HCT116 (cell line): ENCODE measurements at regions not wholly inside any gene's neighbourhood (a gene's known extent, or its start where the extent isn't known, plus 50 kb on each side); places are given as distances from the start of the nearest gene placed in this dataset.

Experiments used
- ATAC-seq: fragments of 200-7000 bp; cut with Tn5 transposase; 2 replicates; pipeline ENCODE4 v1.9.1; 2020; ENCODE audit warnings: mild to moderate bottlenecking, moderate library complexity
- BruUV-seq: library from RNA; stranded (reverse); fragments of 400-500 nt; replicated peaks from 2 replicates; lab custom pipeline; 2021; lab: Mats Ljungman, UMichigan
- CTCF ChIA-PET: fragments of 300-600 bp; sonication (Branson Sonifier 250); formaldehyde crosslinking; loops from one replicate; lab custom pipeline; 2021; ENCODE audit warnings: antibody characterized with exemption; lab: Charles Lee
- POLR2A ChIA-PET: fragments of 300-600, 350-600 bp; sonication (Branson Sonifier 250); formaldehyde crosslinking; loops from one replicate; lab custom pipeline; 2021; ENCODE audit warnings: antibody characterized with exemption; lab: Charles Lee
- RAD21 ChIA-PET, 2 experiments: fragments of 300-600 bp; sonication (Branson Sonifier 250); formaldehyde crosslinking; loops; one replicate each; lab custom pipeline; 2023; ENCODE audit warnings: low total read pairs in 2 of 2; ENCODE audit not compliant: uncharacterized antibody in 2 of 2, unreplicated experiment in 2 of 2, low non-redundant PET in 1 of 2; lab: Charles Lee
- DNase-seq: peaks from one replicate; pipeline ENCODE4 v3.0.0-alpha.2; 2010; ENCODE audit warnings: low read depth, low spot score
- H2AFZ ChIP-seq: fragments of 200-600 bp; shearing (Covaris generic), sonication (generic); 2 replicates; pipeline ENCODE4 v1.6.1; 2017; ENCODE audit warnings: low read depth, mixed run types, mixed read lengths, antibody characterized with exemption, low read length; ENCODE audit not compliant: poor library complexity, severe bottlenecking
- H3K27ac ChIP-seq: 2 replicates; pipeline ENCODE4 v1.5.1; 2012; ENCODE audit warnings: low read depth, low read length
- H3K27me3 ChIP-seq: fragments of 200-600 bp; sonication (generic); 2 replicates; pipeline ENCODE4 v1.6.1; 2016; ENCODE audit warnings: mixed run types, low read length, mixed read lengths; ENCODE audit not compliant: insufficient read depth
- H3K36me3 ChIP-seq, 2 experiments: fragments of 200-500 bp in 1 of 2; fragments of 200-600 bp in 1 of 2; sonication (Bioruptor generic) in 1 of 2; sonication (generic) in 1 of 2; 2 replicates each; pipeline versions ENCODE4 v1.5.1 to v1.6.1; 2014 to 2016; ENCODE audit warnings: low read length in 2 of 2, inconsistent platforms in 1 of 2, mixed read lengths in 1 of 2, mixed run types in 1 of 2; ENCODE audit not compliant: insufficient read depth in 2 of 2, control insufficient read depth in 1 of 2
- H3K4me1 ChIP-seq, 2 experiments: fragments of 200-600 bp in 1 of 2; sonication (generic) in 1 of 2; 2 replicates each; pipeline versions ENCODE4 v1.5.1 to v1.6.1; 2012 to 2017; ENCODE audit warnings: low read length in 2 of 2, inconsistent platforms in 1 of 2, mild to moderate bottlenecking in 1 of 2, mixed read lengths in 1 of 2, mixed run types in 1 of 2, moderate library complexity in 1 of 2; ENCODE audit not compliant: insufficient read depth in 2 of 2, control insufficient read depth in 1 of 2
- H3K4me2 ChIP-seq: fragments of 200-600 bp; sonication (generic); 2 replicates; pipeline ENCODE4 v1.6.1; 2017; ENCODE audit warnings: mixed run types, low read length, mixed read lengths
- H3K4me3 ChIP-seq, 2 experiments: fragments of 200-600 bp in 1 of 2; sonication (generic) in 1 of 2; replicated peaks in 1 of 2; 2 replicates each; pipeline ENCODE4 v1.5.1; 2011 to 2016; ENCODE audit warnings: low read length in 2 of 2, control low read depth in 1 of 2, low read depth in 1 of 2, mild to moderate bottlenecking in 1 of 2, mixed read lengths in 1 of 2, mixed run types in 1 of 2
- H3K79me2 ChIP-seq: fragments of 200-600 bp; sonication (generic); 2 replicates; pipeline ENCODE4 v1.6.1; 2017; ENCODE audit warnings: mild to moderate bottlenecking, mixed run types, low read length, moderate library complexity, mixed read lengths; ENCODE audit not compliant: insufficient read depth
- H3K9ac ChIP-seq: fragments of 200-600 bp; sonication (generic); 2 replicates; pipeline ENCODE4 v1.6.1; 2016; ENCODE audit warnings: low read length, mixed read lengths
- H3K9me2 ChIP-seq: fragments of 200-600 bp; sonication (generic), shearing (Covaris generic); 2 replicates; pipeline ENCODE4 v1.6.1; 2017; ENCODE audit warnings: mixed run types, mild to moderate bottlenecking, moderate library complexity; ENCODE audit not compliant: insufficient read depth
- H3K9me3 ChIP-seq, 2 experiments: fragments of 200-500 bp in 1 of 2; fragments of 200-600 bp in 1 of 2; sonication (Bioruptor generic) in 1 of 2; sonication (generic) in 1 of 2; 2 replicates each; pipeline ENCODE4 v1.6.1; 2014 to 2017; ENCODE audit warnings: low read length in 2 of 2, mixed read lengths in 2 of 2, inconsistent platforms in 1 of 2, low read depth in 1 of 2, mild to moderate bottlenecking in 1 of 2, mixed run types in 1 of 2, moderate library complexity in 1 of 2; ENCODE audit not compliant: control insufficient read depth in 1 of 2, insufficient read depth in 1 of 2
- H4K20me1 ChIP-seq: fragments of 200-600 bp; sonication (generic), shearing (Covaris generic); 2 replicates; pipeline ENCODE4 v1.6.1; 2017; ENCODE audit warnings: mixed run types, mild to moderate bottlenecking, moderate library complexity; ENCODE audit not compliant: insufficient read depth
- ATF3 ChIP-seq: IDR thresholded peaks from 2 replicates; pipeline ENCODE4 v1.6.1; 2012
- CBX3 ChIP-seq: IDR thresholded peaks from 2 replicates; pipeline ENCODE4 v1.6.1; 2012; ENCODE audit warnings: low read depth
- CTCF ChIP-seq, 3 experiments: fragments of 200-600 bp in 1 of 3; sonication (generic) in 1 of 3; IDR thresholded peaks in 2 of 3; conservative IDR thresholded peaks in 1 of 3; 2 replicates each; pipeline ENCODE4 v1.5.1; 2012 to 2017; ENCODE audit warnings: low read depth in 2 of 3, low read length in 2 of 3, antibody characterized with exemption in 1 of 3, borderline replicate concordance in 1 of 3, control low read depth in 1 of 3, mild to moderate bottlenecking in 1 of 3, mixed read lengths in 1 of 3, mixed run types in 1 of 3, moderate library complexity in 1 of 3; ENCODE audit not compliant: insufficient read depth in 1 of 3
- ELF1 ChIP-seq: IDR thresholded peaks from 2 replicates; pipeline ENCODE4 v1.6.1; 2012; ENCODE audit warnings: low read depth, borderline replicate concordance
- EZH2 ChIP-seq: fragments of 200-600 bp; sonication (generic); IDR thresholded peaks from 2 replicates; pipeline ENCODE4 v1.6.1; 2017; ENCODE audit warnings: antibody characterized with exemption, mixed run types
- EZH2phosphoT487 ChIP-seq: fragments of 200-600 bp; IDR thresholded peaks from 2 replicates; pipeline ENCODE4 v1.6.1; 2018; ENCODE audit warnings: antibody characterized with exemption, borderline replicate concordance
- FOSL1 ChIP-seq: IDR thresholded peaks from 2 replicates; pipeline ENCODE4 v1.6.1; 2012; ENCODE audit warnings: low read depth
- MAX ChIP-seq: IDR thresholded peaks from 2 replicates; pipeline ENCODE4 v1.6.1; 2012
- POLR2A ChIP-seq: IDR thresholded peaks from 2 replicates; pipeline ENCODE4 v1.7.0; 2011; ENCODE audit warnings: borderline replicate concordance; ENCODE audit not compliant: insufficient read depth, insufficient read length; ENCODE audit errors: extremely low read depth
- POLR2AphosphoS5 ChIP-seq: IDR thresholded peaks from 2 replicates; pipeline ENCODE4 v1.6.1; 2011; ENCODE audit warnings: mild to moderate bottlenecking, low read depth, low read length, moderate library complexity
- RAD21 ChIP-seq: IDR thresholded peaks from 2 replicates; pipeline ENCODE4 v1.6.1; 2012; ENCODE audit warnings: low read depth, mild to moderate bottlenecking
- REST ChIP-seq: IDR thresholded peaks from 2 replicates; pipeline ENCODE4 v1.6.1; 2012; ENCODE audit warnings: low read depth
- SIN3A ChIP-seq: IDR thresholded peaks from 2 replicates; pipeline ENCODE4 v1.6.1; 2012; ENCODE audit warnings: low read depth
- TCF7L2 ChIP-seq: IDR thresholded peaks from 2 replicates; pipeline ENCODE4 v1.7.0; 2011; ENCODE audit warnings: borderline replicate concordance, inconsistent platforms; ENCODE audit not compliant: insufficient read depth, insufficient read length; ENCODE audit errors: extremely low read depth
- ZBTB33 ChIP-seq: IDR thresholded peaks from 2 replicates; pipeline ENCODE4 v1.6.1; 2011; ENCODE audit warnings: mild to moderate bottlenecking, low read length, moderate library complexity; ENCODE audit not compliant: insufficient replicate concordance; ENCODE audit errors: extremely low read depth
- ZFX ChIP-seq: fragments of 450-650 bp; IDR thresholded peaks from 2 replicates; pipeline ENCODE4 v1.6.1; 2017
- ZNF274 ChIP-seq: fragments of 200-500 bp; sonication (Bioruptor generic); IDR thresholded peaks from 2 replicates; pipeline ENCODE4 v1.6.1; 2014; ENCODE audit warnings: mild to moderate bottlenecking, low read depth, low read length, inconsistent platforms
- intact Hi-C: fragments of 100-400 bp; cut with micrococcal nuclease; formaldehyde crosslinking; loops from 2 replicates; pipeline ENCODE4 v1.10.0; 2022

GRCh38 chr4:104772849-104773248 is 278.2 kb upstream of the CXXC4 start:
- no peak overlapping the region for H3K4me3 ChIP-seq
- POLR2A ChIA-PET = no interaction called here
- no TSS peak for BruUV-seq

More at GRCh38 chr4:104772849-104773248, 278.2 kb upstream of the CXXC4 start:
- no peaks in the 10 kb centered on the region for H3K4me1 ChIP-seq
- no peaks in the 10 kb centered on the region for H3K36me3 ChIP-seq
- H3K27ac ChIP-seq = no peak overlapping the region
- no peak for DNase-seq
- H3K27me3 ChIP-seq = no peaks in the 10 kb centered on the region
- RAD21 ChIA-PET = no interaction called here
- no peak for ATAC-seq
- no peak overlapping the region for H2AFZ ChIP-seq
- H3K9ac ChIP-seq = no peak overlapping the region
- H4K20me1 ChIP-seq = no peaks in the 10 kb centered on the region
- CTCF ChIA-PET = no interaction called here
- H3K9me2 ChIP-seq = no peaks in the 10 kb centered on the region
- no peaks in the 10 kb centered on the region for H3K79me2 ChIP-seq
- no peaks in the 10 kb centered on the region for H3K9me3 ChIP-seq
- no peak for TF ChIP-seq POLR2AphosphoS5
- no peak for TF ChIP-seq EZH2
- TF ChIP-seq TCF7L2 = no peak
- TF ChIP-seq CTCF (IDR thresholded peaks at IDR 0.05 in 2 of 3, conservative IDR thresholded peaks at IDR 0.05 in 1 of 3; ENCODE audit: borderline replicate concordance in 1 of 3, insufficient read depth in 1 of 3, low read depth in 2 of 3, low read length in 2 of 3) = no peak
- TF ChIP-seq MAX = no peak
- TF ChIP-seq ZFX = no peak
- TF ChIP-seq FOSL1 = no peak
- TF ChIP-seq RAD21 = no peak
- no peak for TF ChIP-seq REST
- no peak for TF ChIP-seq POLR2A
- no peak for TF ChIP-seq CBX3
- no peak for TF ChIP-seq ELF1
- TF ChIP-seq ZBTB33 = no peak
- no peak for TF ChIP-seq SIN3A
- no peak for TF ChIP-seq EZH2phosphoT487
- TF ChIP-seq ATF3 = no peak
- no peak for TF ChIP-seq ZNF274
- intact Hi-C loops = no loop called here
- no peak overlapping the region for H3K4me2 ChIP-seq
